Epithelial cell of esophagus (primary cell): ENCODE measurements at regions not wholly inside any gene's neighbourhood (a gene's known extent, or its start where the extent isn't known, plus 50 kb on each side); places are given as distances from the start of the nearest gene placed in this dataset.

Experiments
- DNase-seq: peaks from one replicate; pipeline ENCODE4 v3.0.0; 2010; ENCODE audit warnings: low read depth
- H3K4me3 ChIP-seq: 2 replicates; pipeline ENCODE4 v1.5.1; 2011; ENCODE audit warnings: mild to moderate bottlenecking, low read length, control low read depth
- CTCF ChIP-seq: IDR thresholded peaks from 2 replicates; pipeline ENCODE4 v1.5.1; 2011; ENCODE audit warnings: low read depth, mild to moderate bottlenecking, low read length, control low read depth, inconsistent platforms; ENCODE audit not compliant: insufficient read depth; ENCODE audit errors: missing control alignments

- TF ChIP-seq CTCF = no peak
- no peak for DNase-seq
- no peak overlapping the region for H3K4me3 ChIP-seq
Observed at GRCh38 chr5:104189909-104190308, 627.3 kb upstream of the NUDT12 start.

DNA sequence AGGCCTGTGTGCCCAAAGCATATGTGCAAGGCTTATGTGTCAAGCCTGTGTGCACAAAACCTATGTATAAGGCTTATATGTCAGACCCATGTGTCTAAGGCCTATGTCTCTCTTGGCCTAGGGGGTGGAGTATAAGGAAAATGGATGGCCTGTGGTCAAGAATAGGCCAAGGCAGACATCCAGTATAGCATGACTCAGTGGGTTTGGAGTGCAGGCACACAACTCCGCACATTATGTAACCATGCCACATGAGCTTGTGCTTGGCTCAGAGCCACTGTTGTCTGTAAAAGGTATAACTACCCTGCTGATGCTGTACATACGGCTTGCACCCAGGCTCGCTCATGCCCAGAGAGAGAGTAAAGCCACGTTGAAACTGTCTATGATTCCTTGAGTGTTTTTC lies 626.4 kb upstream of the NUDT12 start:
- peak; percentile 61 for DNase-seq
- H3K4me3 ChIP-seq = no peak overlapping the region
- no peak for TF ChIP-seq CTCF

DNA sequence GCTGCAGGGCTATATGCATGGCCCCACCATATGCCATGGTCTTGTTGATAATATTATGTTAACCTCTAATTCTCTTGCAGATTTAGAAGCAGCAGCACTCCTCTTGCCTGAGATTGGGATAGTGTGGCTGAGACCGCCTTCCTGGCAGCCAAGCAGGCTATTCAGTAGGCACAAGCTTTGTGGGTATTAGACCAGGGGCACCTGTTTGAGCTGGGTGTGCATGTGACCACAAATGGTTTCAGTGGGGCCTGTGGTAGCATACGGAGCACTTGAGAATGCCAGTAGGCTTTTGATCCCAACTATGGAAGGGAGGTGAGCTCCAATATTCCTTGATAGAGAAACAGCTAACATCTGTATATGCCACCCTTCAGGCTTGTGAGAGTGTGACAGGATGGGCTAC lies 625.1 kb upstream of the NUDT12 start:
- DNase-seq = no peak
- H3K4me3 ChIP-seq = no peak overlapping the region
- no peak for TF ChIP-seq CTCF

DNA sequence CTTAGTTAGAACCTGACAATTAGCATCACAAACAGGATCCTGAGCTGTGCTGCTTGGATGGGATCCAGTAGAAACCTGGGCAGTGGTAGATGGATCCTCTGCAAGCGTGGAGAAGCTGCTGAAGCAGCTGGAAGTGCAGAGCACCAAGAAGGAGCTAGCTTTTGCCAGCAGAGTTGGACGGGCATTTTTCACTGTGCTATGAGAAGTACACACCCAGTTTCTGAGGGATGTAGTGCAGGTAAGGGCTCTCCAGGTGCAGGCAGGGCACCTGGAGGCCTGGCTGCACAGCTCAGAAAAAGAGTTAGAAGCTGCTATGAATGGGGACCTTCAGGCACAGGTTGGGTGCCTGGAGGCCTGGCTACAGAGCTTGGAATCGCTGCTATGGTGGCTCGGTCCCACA lies 623.9 kb upstream of the NUDT12 start:
- TF ChIP-seq CTCF = no peak
- DNase-seq = no peak
- no peak overlapping the region for H3K4me3 ChIP-seq

DNA sequence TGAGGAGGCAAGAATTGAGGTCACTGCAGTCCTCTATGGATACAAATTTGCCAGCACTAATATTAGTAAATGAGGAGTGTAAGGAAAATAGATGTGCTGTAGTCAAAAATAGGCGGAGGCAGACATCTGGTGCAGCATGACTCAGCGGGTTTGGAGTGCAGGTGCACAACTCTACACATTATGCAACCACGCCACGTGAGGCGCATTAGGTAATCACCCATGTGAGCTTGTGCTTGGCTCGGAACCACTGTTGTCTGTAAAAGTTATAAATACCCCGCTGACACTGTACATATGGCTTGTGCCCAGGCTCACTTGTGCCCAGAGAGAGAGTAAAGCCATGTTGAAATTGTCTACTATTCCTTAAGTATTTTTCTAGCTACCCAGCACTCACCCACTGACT lies 623.5 kb upstream of the NUDT12 start:
- H3K4me3 ChIP-seq = no peak overlapping the region
- peak; percentile 63 for DNase-seq
- TF ChIP-seq CTCF = no peak

DNA sequence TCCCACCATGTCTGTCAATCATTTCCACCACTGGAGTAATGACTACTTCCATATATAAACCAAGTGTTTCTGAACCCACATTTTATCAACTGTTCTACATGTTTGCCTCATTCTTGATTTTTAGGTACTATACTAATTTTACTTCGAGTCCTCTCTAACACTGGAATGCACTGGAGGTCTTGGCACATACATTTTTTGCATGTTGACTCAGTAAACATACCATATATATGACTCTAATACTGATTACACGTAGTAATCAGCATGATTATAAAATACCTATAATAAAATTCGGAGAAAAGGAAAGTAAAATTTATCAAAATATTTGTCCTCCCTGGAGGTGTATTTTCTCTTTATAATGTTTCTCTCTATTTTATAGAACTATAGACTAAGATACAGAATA lies 621.7 kb upstream of the NUDT12 start:
- no peak for DNase-seq
- H3K4me3 ChIP-seq = no peak overlapping the region
- no peak for TF ChIP-seq CTCF

DNA sequence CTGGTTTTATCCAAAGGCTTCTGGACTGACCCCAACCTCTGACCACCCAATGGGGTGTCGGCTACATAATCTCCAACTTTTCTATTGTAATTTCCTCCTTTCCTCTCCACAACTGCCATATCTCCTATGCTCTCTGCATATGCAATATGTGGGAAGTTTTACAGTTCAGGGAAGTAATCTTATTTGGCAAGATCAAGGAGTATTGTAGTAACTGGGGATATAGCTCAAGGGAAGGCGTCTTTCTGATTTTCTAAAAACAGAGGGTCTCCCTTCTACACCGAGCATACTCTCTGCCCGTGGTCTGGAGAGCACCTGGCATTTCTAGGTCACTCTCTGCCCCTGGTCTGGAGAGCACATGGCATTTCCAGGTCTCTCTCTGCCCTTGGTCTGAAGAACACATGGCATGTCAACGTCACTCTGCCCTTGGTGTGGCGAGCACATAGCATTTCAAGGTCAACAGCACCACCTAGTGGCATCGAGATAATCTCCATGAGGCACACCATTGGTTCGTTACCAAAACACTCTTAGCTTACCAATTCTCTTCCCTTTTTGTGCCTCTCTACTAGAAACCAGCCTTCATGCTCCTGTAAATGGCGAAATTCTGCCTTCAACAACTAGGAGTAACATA lies 616.4 kb upstream of the NUDT12 start:
- TF ChIP-seq CTCF = peak; percentile 66
- H3K4me3 ChIP-seq = no peak overlapping the region
- peak; percentile 73 for DNase-seq
